K562 (cell line): ENCODE measurements at regions not wholly inside any gene's neighbourhood (a gene's known extent, or its start where the extent isn't known, plus 50 kb on each side); places are given as distances from the start of the nearest gene placed in this dataset.

Source experiments
- ATAC-seq: fragments of 200-7000 bp; cut with Tn5 transposase; 3 replicates; pipeline ENCODE4 v1.9.1; 2020; ENCODE audit warnings: moderate library complexity
- BruUV-seq: library from RNA; stranded (reverse); fragments of 400-500 nt; replicated peaks from 2 replicates; lab custom pipeline; 2021; lab: Mats Ljungman, UMichigan
- CTCF ChIA-PET: fragments of 300-600 bp; formaldehyde crosslinking; extraction: SDS; loops from one replicate; lab custom pipeline; 2021; ENCODE audit warnings: low intra/inter-chr PET ratio; lab: Yijun Ruan, JAX
- POLR2A ChIA-PET: fragments of 300-600, 350-650 bp; sonication (Branson Sonifier 250); formaldehyde crosslinking; extraction: SDS; loops from one replicate; lab custom pipeline; 2021; ENCODE audit warnings: antibody characterized with exemption, inconsistent platforms; lab: Yijun Ruan, JAX
- DNase-seq, 4 experiments: peaks; one replicate each; pipeline versions ENCODE4 v3.0.0 to v3.0.0-alpha.2; 2011 to 2018; ENCODE audit warnings: low spot score in 3 of 4, mixed read lengths in 3 of 4; ENCODE audit errors: extremely low read depth in 1 of 4
- FAIRE-seq: peaks from 2 replicates; lab custom pipeline; 2011; peaks lifted over from hg19 to GRCh38; lab: Jason Lieb, UNC
- H2AFZ ChIP-seq: 2 replicates; pipeline ENCODE4 v1.6.0; 2011; ENCODE audit warnings: low read depth, low read length, control low read depth, inconsistent platforms
- H3K27ac ChIP-seq: fragments of 200-600 bp; 3 replicates; pipeline ENCODE4 v1.8.0; 2011; ENCODE audit warnings: low read depth, mild to moderate bottlenecking, control low read depth, inconsistent platforms, low read length, moderate library complexity, mixed read lengths; ENCODE audit errors: extremely low read depth
- H3K27me3 ChIP-seq, 2 experiments: fragments of 300-600 bp in 1 of 2; 2 replicates in 1 of 2; 3 replicates in 1 of 2; pipeline versions ENCODE4 v1.6.0 to v1.8.0; 2011; ENCODE audit warnings: inconsistent platforms in 2 of 2, low read length in 2 of 2, mild to moderate bottlenecking in 1 of 2, mixed read lengths in 1 of 2, moderate library complexity in 1 of 2; ENCODE audit not compliant: control insufficient read depth in 2 of 2, insufficient read depth in 2 of 2
- H3K36me3 ChIP-seq: fragments of 300-600 bp; 3 replicates; pipeline ENCODE4 v1.8.0; 2011; ENCODE audit warnings: mild to moderate bottlenecking, low read length, inconsistent platforms; ENCODE audit not compliant: control insufficient read depth, insufficient read depth
- H3K4me1 ChIP-seq, 2 experiments: fragments of 200-600 bp in 1 of 2; replicated peaks in 1 of 2; 2 replicates in 1 of 2; 3 replicates in 1 of 2; pipeline versions ENCODE4 v1.5.1 to v1.8.0; 2011; ENCODE audit warnings: inconsistent platforms in 2 of 2, low read length in 2 of 2, mild to moderate bottlenecking in 1 of 2, mixed read lengths in 1 of 2, moderate library complexity in 1 of 2; ENCODE audit not compliant: control insufficient read depth in 2 of 2, insufficient read depth in 2 of 2
- H3K4me2 ChIP-seq: 2 replicates; pipeline ENCODE4 v1.6.1; 2011; ENCODE audit warnings: low read length, control low read depth, inconsistent platforms, mixed read lengths; ENCODE audit not compliant: insufficient read depth
- H3K4me3 ChIP-seq: fragments of 200-600 bp; sonication (generic), shearing (Covaris generic); 2 replicates; pipeline ENCODE4 v1.5.1; 2016; ENCODE audit warnings: control low read depth, inconsistent platforms
- H3K79me2 ChIP-seq: fragments of 200-600 bp; 3 replicates; pipeline ENCODE4 v1.8.0; 2011; ENCODE audit warnings: low read length, inconsistent platforms; ENCODE audit not compliant: control insufficient read depth, insufficient read depth
- H3K9ac ChIP-seq, 2 experiments: 2 replicates each; pipeline versions ENCODE4 v1.6.0 to v1.6.1; 2011; ENCODE audit warnings: low read depth in 2 of 2, low read length in 2 of 2, control low read depth in 1 of 2, inconsistent platforms in 1 of 2, mild to moderate bottlenecking in 1 of 2, mixed read lengths in 1 of 2; ENCODE audit not compliant: insufficient read depth in 1 of 2
- H3K9me1 ChIP-seq: one replicate; pipeline ENCODE4 v1.6.0; 2011; ENCODE audit warnings: inconsistent platforms, mild to moderate bottlenecking, low read length, moderate library complexity; ENCODE audit not compliant: control insufficient read depth, insufficient read depth
- H3K9me3 ChIP-seq: replicated peaks from 2 replicates; pipeline ENCODE4 v1.5.1; 2011; ENCODE audit warnings: low read depth, low read length, inconsistent platforms; ENCODE audit not compliant: control insufficient read depth, insufficient read depth
- H4K20me1 ChIP-seq: replicated peaks from 2 replicates; pipeline ENCODE4 v1.6.1; 2011; ENCODE audit warnings: low read length, inconsistent platforms, mixed read lengths; ENCODE audit not compliant: control insufficient read depth, insufficient read depth
- BACH1 ChIP-seq: fragments of 200-800 bp; sonication (Bioruptor generic); IDR thresholded peaks from 2 replicates; pipeline ENCODE4 v1.6.1; 2016; ENCODE audit warnings: missing genetic modification characterization, missing compliant biosample characterization
- GABPA ChIP-seq: fragments of 200-800 bp; sonication (Bioruptor generic); conservative IDR thresholded peaks from 2 replicates; pipeline ENCODE4 v1.6.1; 2016; ENCODE audit warnings: low read depth, missing genetic modification characterization, missing compliant biosample characterization
- KDM5B ChIP-seq: fragments of 200-600 bp; sonication (generic); IDR thresholded peaks from 2 replicates; pipeline ENCODE4 v1.6.1; 2012; ENCODE audit warnings: low read depth, mild to moderate bottlenecking, moderate library complexity, low read length, control low read depth, inconsistent platforms; ENCODE audit not compliant: insufficient replicate concordance
- KLF1 ChIP-seq: fragments of 450-650 bp; IDR thresholded peaks from 2 replicates; pipeline ENCODE4 v1.6.1; 2016; ENCODE audit warnings: missing genetic modification characterization, missing compliant biosample characterization
- NELFE ChIP-seq: IDR thresholded peaks from 2 replicates; pipeline ENCODE4 v1.6.1; 2011; ENCODE audit warnings: mild to moderate bottlenecking; ENCODE audit not compliant: insufficient read depth, insufficient read length
- NFYB ChIP-seq: IDR thresholded peaks from 2 replicates; pipeline ENCODE4 v1.6.1; 2011; ENCODE audit warnings: mild to moderate bottlenecking, moderate library complexity; ENCODE audit not compliant: insufficient read length; ENCODE audit errors: extremely low read depth
- NR4A1 ChIP-seq, 2 experiments: fragments of 250-450 bp in 1 of 2; fragments of 450-650 bp in 1 of 2; sonication (Bioruptor Pico) in 1 of 2; IDR thresholded peaks; 2 replicates each; pipeline versions ENCODE4 v1.4.0 to v1.6.1; 2016 to 2020; ENCODE audit warnings: mild to moderate bottlenecking in 2 of 2, missing compliant biosample characterization in 1 of 2, missing genetic modification characterization in 1 of 2, moderate library complexity in 1 of 2
- RBM17 ChIP-seq: fragments of 200-400 bp; formaldehyde crosslinking; IDR thresholded peaks from 2 replicates; pipeline ENCODE4 v1.6.1; 2017; ENCODE audit warnings: low read depth, mild to moderate bottlenecking, low read length, borderline replicate concordance
- RNF2 ChIP-seq: sonication (generic); IDR thresholded peaks from 2 replicates; pipeline ENCODE4 v1.6.1; 2016
- TSC22D4 ChIP-seq: fragments of 450-650 bp; IDR thresholded peaks from 2 replicates; pipeline ENCODE4 v1.6.1; 2016; ENCODE audit warnings: missing genetic modification characterization, missing biosample characterization, control low read depth
- ZKSCAN8 ChIP-seq: fragments of 200-800 bp; sonication (Bioruptor generic); IDR thresholded peaks from 2 replicates; pipeline ENCODE4 v1.6.1; 2016; ENCODE audit warnings: missing genetic modification characterization, missing compliant biosample characterization
- ZNF436 ChIP-seq: fragments of 250-450, 450-650 bp; sonication (Bioruptor Pico); formaldehyde crosslinking; IDR thresholded peaks from 2 replicates; pipeline ENCODE4 v1.7.0; 2020; ENCODE audit warnings: mild to moderate bottlenecking
- in situ Hi-C: fragments of 300-500 bp; cut with MboI; formaldehyde crosslinking; loops from 4 replicates; pipeline ENCODE4 v1.15.0; 2018; ENCODE audit warnings: inconsistent platforms, mixed read lengths
- intact Hi-C: fragments of 100-400 bp; cut with micrococcal nuclease; formaldehyde crosslinking; loops from 2 replicates; pipeline ENCODE4 v1.14.2; 2022
- TF ChIP-seq, protein P1 (sequence below), 2 experiments: fragments of 450-650 bp; formaldehyde crosslinking in 1 of 2; IDR thresholded peaks; 2 replicates each; pipeline versions ENCODE4 v1.4.0 to v1.6.1; 2014 to 2020; ENCODE audit warnings: mild to moderate bottlenecking in 2 of 2, borderline replicate concordance in 1 of 2, low read depth in 1 of 2

DNA sequence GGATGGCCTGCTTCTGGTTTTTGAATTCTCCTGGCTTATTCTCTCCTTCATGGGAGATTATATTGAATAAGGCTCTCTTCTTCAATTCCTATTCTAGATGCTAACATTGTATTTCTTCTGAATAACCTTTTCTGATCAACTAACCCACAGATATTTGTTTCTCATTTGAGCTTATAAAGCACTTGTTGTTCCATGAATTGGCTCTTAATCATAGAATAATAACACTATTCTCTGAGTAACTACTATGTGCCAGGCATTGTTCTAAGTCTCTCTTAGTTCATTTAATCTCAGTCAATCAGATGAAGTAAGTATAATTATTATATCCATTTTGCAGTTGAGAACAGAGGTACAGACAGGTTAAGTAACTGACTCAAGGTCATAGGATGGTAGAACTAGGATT lies 136.3 kb upstream of the MLIP start:
- Histone ChIP-seq H3K9ac (no peak overlapping the region), H3K4me3 (no peak overlapping the region), H4K20me1 (no peaks in the 10 kb centered on the region), H3K79me2 (no peaks in the 10 kb centered on the region), H3K4me1 (no peaks in the 10 kb centered on the region), H3K9me1 (no peaks in the 10 kb centered on the region), H3K9me3 (no peaks in the 10 kb centered on the region), H3K4me2 (no peak overlapping the region), H2AFZ (no peak overlapping the region), H3K36me3 (no peaks in the 10 kb centered on the region), H3K27ac (no peak overlapping the region), H3K27me3 (no peaks in the 10 kb centered on the region)
- ChIA-PET CTCF (no interaction called here), POLR2A (no interaction called here)
- FAIRE-seq (no peak), DNase-seq (no peak), ATAC-seq (no peak)
- in situ Hi-C loops (no loop called here), intact Hi-C loops (no loop called here)
- no TSS peak for BruUV-seq
- TF ChIP-seq RNF2, result no peak
- TF ChIP-seq NFYB, result no peak
- no peak for TF ChIP-seq ZNF436
- TF ChIP-seq KDM5B, result no peak
- TF ChIP-seq, protein P1, sequence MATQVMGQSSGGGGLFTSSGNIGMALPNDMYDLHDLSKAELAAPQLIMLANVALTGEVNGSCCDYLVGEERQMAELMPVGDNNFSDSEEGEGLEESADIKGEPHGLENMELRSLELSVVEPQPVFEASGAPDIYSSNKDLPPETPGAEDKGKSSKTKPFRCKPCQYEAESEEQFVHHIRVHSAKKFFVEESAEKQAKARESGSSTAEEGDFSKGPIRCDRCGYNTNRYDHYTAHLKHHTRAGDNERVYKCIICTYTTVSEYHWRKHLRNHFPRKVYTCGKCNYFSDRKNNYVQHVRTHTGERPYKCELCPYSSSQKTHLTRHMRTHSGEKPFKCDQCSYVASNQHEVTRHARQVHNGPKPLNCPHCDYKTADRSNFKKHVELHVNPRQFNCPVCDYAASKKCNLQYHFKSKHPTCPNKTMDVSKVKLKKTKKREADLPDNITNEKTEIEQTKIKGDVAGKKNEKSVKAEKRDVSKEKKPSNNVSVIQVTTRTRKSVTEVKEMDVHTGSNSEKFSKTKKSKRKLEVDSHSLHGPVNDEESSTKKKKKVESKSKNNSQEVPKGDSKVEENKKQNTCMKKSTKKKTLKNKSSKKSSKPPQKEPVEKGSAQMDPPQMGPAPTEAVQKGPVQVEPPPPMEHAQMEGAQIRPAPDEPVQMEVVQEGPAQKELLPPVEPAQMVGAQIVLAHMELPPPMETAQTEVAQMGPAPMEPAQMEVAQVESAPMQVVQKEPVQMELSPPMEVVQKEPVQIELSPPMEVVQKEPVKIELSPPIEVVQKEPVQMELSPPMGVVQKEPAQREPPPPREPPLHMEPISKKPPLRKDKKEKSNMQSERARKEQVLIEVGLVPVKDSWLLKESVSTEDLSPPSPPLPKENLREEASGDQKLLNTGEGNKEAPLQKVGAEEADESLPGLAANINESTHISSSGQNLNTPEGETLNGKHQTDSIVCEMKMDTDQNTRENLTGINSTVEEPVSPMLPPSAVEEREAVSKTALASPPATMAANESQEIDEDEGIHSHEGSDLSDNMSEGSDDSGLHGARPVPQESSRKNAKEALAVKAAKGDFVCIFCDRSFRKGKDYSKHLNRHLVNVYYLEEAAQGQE (IDR thresholded peaks at IDR 0.05; ENCODE audit: borderline replicate concordance), result no peak
- TF ChIP-seq, protein P1 (CRISPR knock-in tag; IDR thresholded peaks at IDR 0.05; ENCODE audit: low read depth), result no peak
- TF ChIP-seq RBM17, result no peak
- TF ChIP-seq ZKSCAN8 (CRISPR knock-in tag), result no peak
- TF ChIP-seq GABPA (tag), result no peak
- TF ChIP-seq KLF1 (tag), result no peak
- no peak for TF ChIP-seq BACH1 (tag)
- no peak for TF ChIP-seq NR4A1 (CRISPR knock-in tag; IDR thresholded peaks at IDR 0.05)
- TF ChIP-seq NR4A1 (tag; IDR thresholded peaks at IDR 0.05), result no peak
- TF ChIP-seq NELFE, result no peak
- no peak for TF ChIP-seq TSC22D4 (tag)
